ENCODE measurements at regions not wholly inside any gene's neighbourhood (a gene's known extent, or its start where the extent isn't known, plus 50 kb on each side); places are given as distances from the start of the nearest gene placed in this dataset.

DNA sequence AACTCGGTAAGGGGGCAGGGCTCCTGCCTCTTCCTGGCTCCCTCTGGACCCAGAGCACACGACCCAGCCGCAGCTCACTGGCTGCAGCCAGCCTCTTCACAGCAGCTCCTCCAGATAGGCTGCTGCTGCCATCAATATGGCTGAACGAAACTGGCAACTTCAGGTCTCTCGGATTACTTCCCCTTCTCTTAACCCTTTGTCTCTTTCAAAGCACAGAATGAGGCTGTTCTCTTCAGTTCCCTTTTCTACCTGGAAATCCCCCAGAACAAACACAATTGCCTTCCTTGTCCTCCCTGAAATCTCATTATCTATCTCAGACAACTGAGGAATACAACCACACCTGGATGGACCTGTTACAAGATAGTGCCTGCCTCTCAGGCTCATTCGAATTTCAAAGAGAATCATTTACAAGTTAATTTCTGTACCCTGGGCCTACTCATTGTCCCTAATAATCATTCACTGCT lies 193.4 kb upstream of the MBL2 start:
- no peak for TF ChIP-seq ZFX (IDR thresholded peaks at IDR 0.05; ENCODE audit: borderline replicate concordance)
- TF ChIP-seq, protein P1, sequence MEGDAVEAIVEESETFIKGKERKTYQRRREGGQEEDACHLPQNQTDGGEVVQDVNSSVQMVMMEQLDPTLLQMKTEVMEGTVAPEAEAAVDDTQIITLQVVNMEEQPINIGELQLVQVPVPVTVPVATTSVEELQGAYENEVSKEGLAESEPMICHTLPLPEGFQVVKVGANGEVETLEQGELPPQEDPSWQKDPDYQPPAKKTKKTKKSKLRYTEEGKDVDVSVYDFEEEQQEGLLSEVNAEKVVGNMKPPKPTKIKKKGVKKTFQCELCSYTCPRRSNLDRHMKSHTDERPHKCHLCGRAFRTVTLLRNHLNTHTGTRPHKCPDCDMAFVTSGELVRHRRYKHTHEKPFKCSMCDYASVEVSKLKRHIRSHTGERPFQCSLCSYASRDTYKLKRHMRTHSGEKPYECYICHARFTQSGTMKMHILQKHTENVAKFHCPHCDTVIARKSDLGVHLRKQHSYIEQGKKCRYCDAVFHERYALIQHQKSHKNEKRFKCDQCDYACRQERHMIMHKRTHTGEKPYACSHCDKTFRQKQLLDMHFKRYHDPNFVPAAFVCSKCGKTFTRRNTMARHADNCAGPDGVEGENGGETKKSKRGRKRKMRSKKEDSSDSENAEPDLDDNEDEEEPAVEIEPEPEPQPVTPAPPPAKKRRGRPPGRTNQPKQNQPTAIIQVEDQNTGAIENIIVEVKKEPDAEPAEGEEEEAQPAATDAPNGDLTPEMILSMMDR (IDR thresholded peaks at IDR 0.05): no peak
- H3K27ac ChIP-seq: no peak overlapping the region

DNA sequence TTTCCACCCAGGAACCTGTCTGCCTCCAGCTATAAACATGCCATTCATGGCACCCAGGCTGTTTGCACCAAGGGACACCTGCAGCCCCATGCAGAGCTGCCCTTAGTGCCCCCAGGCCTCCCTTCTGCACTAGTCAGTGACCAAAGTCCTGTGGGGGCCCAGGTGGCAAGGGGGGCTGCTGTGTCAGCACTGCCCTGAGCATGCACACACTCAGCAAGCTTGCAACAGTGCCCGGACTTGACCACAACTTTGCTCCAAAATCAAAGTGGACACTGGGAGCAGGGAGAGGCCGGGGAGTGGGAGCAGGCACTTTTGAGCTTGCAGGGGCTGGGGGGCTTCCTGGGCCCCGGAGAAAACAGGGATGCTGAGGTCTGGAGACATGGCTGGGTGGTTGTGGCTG lies 192.9 kb upstream of the MBL2 start:
- no peak for TF ChIP-seq ZFX (IDR thresholded peaks at IDR 0.05; ENCODE audit: borderline replicate concordance)
- TF ChIP-seq, protein P1 (IDR thresholded peaks at IDR 0.05): no peak

DNA sequence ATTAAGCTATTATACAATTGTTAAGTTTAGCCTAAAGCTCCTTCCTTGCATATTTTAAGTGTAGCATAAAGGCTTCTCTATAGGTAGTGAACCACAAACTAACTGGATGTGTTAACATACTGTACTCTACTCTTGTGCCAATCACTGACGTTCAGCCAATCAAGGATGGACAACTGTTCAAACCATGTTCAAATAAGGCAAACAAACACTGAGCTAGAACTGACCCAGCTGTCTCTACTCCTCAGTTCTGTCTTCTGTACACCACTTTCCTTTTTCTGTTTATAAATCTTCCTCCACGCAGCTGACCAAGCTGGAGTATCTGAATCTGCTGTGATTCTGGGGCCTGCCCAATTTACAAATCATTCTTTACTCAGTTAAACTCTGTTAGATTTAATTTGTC lies 188.7 kb upstream of the MBL2 start:
- no peak overlapping the region for H3K27ac ChIP-seq
- TF ChIP-seq, protein P1 (IDR thresholded peaks at IDR 0.05): no peak
- no peak for TF ChIP-seq ZFX (IDR thresholded peaks at IDR 0.05; ENCODE audit: borderline replicate concordance)

More for the DNA sequence above, 192.9 kb upstream of the MBL2 start:
- H3K27ac ChIP-seq: no peak overlapping the region

DNA sequence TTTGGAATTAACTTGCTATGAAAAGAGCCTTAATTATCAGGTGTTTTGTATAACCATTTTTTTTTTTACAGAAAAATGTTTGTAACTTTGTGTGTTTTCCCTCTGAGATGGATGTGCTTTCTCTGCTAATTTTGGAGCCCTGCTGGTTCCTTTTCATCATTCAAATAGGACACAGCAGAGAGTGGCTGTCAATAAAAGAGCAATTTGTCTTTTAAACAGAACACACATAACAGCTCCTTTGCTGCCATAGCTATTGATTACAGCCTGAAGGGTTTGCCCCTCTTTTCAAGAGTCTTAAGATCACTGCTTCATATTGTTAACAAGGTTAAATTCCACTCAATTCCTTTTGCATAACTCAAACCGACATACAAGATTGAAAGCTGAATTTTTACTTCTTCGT lies 187.2 kb upstream of the MBL2 start:
- TF ChIP-seq ZFX (IDR thresholded peaks at IDR 0.05; ENCODE audit: borderline replicate concordance): no peak
- TF ChIP-seq, protein P1 (IDR thresholded peaks at IDR 0.05): no peak

DNA sequence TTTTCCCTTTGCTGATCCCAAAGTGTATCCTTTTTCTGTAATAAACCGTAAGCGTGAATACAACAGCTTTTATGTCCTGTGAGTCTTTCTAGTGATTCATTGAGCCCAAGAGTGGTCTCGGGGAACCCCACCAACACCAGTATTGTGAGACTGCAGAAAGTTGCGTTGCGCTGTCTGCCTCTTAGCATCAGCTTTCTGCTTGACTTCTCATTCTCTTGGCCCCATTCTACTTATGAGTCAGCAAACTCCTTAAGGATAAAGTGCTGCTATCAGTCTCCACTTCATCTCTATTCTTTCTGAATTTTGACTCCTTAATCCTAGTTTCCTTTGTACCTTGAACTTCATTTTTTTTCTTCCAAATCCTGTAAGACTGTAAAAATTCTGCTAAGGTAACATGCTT lies 184.3 kb upstream of the MBL2 start:
- H3K27ac ChIP-seq: no peak overlapping the region
- TF ChIP-seq, protein P1 (IDR thresholded peaks at IDR 0.05): no peak
- TF ChIP-seq ZFX (IDR thresholded peaks at IDR 0.05; ENCODE audit: borderline replicate concordance): no peak

More for the DNA sequence above, 187.2 kb upstream of the MBL2 start:
- no peak overlapping the region for H3K27ac ChIP-seq

DNA sequence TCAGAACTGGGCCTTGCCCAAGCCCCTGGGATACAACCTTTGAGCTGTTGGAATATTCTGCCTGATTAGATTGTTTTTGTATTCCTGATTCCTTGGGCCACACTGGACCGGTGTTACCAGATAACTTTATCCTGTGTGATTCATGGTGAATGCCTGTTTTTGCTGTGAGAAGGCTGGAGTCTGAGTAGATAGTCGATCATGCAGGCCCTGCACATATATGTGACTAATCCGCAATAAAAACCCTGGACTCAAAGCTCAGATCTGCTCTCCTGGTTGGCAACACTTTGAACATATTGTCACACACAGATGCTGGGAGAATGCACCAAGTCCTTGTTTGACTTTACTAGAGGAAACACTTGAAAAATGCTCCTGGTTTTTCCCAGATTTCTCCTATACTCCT lies 183.9 kb upstream of the MBL2 start:
- no peak overlapping the region for H3K27ac ChIP-seq
- TF ChIP-seq, protein P1 (IDR thresholded peaks at IDR 0.05): no peak
- no peak for TF ChIP-seq ZFX (IDR thresholded peaks at IDR 0.05; ENCODE audit: borderline replicate concordance)

DNA sequence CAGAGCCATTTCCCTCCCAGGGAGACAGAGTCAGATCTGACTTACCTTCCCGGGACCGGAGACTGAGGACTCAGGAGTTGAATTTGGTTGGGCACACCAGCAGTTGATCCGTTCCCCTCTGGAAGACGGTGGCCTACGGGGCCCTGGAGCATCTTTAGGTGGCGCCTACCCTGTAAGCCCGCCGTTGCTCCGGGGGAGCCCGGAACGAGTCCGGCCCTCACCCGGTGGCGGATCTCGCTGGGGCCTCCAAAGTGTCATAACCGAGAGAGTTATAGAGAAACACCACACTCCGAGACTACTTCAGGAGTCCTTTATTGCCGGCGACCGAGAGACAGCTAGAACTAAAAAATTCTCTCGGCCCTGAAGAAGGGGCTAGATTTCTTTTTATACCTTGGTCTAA lies 182.8 kb upstream of the MBL2 start:
- TF ChIP-seq ZFX (IDR thresholded peaks at IDR 0.05; ENCODE audit: borderline replicate concordance): no peak
- TF ChIP-seq, protein P1 (IDR thresholded peaks at IDR 0.05): no peak
- no peak overlapping the region for H3K27ac ChIP-seq

Measured in 22Rv1 (cell line).